H9 (cell line): ENCODE measurements at regions not wholly inside any gene's neighbourhood (a gene's known extent, or its start where the extent isn't known, plus 50 kb on each side); places are given as distances from the start of the nearest gene placed in this dataset.

ENCODE experiments used
- DNase-seq: peaks from one replicate; pipeline ENCODE4 v3.0.0-alpha.2; 2017
- H2AFZ ChIP-seq: one replicate; pipeline ENCODE4 v1.6.1; 2013; ENCODE audit warnings: mild to moderate bottlenecking, low read length, control low read depth, moderate library complexity
- H2AK5ac ChIP-seq: 2 replicates; pipeline ENCODE4 v1.6.1; 2013; ENCODE audit warnings: low read length, control low read depth, mixed read lengths; ENCODE audit not compliant: insufficient read length
- H2BK120ac ChIP-seq: one replicate; pipeline ENCODE4 v1.6.1; 2013; ENCODE audit warnings: low read depth, mild to moderate bottlenecking, low read length, control low read depth, inconsistent platforms; ENCODE audit not compliant: poor library complexity, severe bottlenecking
- H2BK12ac ChIP-seq: 2 replicates; pipeline ENCODE4 v1.6.1; 2013; ENCODE audit warnings: low read length, control low read depth, mixed read lengths, low read depth; ENCODE audit not compliant: insufficient read length
- H2BK15ac ChIP-seq: 2 replicates; pipeline ENCODE4 v1.6.1; 2013; ENCODE audit warnings: low read depth, low read length, control low read depth
- H2BK20ac ChIP-seq: one replicate; pipeline ENCODE4 v1.6.1; 2013; ENCODE audit warnings: low read depth, mild to moderate bottlenecking, low read length, control low read depth, inconsistent platforms; ENCODE audit not compliant: poor library complexity, severe bottlenecking
- H2BK5ac ChIP-seq: 2 replicates; pipeline ENCODE4 v1.6.1; 2013; ENCODE audit warnings: low read length, control low read depth, mixed read lengths; ENCODE audit not compliant: insufficient read length
- H3K14ac ChIP-seq: 2 replicates; pipeline ENCODE4 v1.6.1; 2013; ENCODE audit warnings: low read length, control low read depth; ENCODE audit not compliant: insufficient read depth
- H3K18ac ChIP-seq: 2 replicates; pipeline ENCODE4 v1.6.1; 2013; ENCODE audit warnings: low read depth, mild to moderate bottlenecking, mixed read lengths, low read length, control low read depth; ENCODE audit not compliant: insufficient read length
- H3K23ac ChIP-seq: 2 replicates; pipeline ENCODE4 v1.6.1; 2013; ENCODE audit warnings: low read length, control low read depth, mixed read lengths, low read depth; ENCODE audit not compliant: insufficient read length
- H3K23me2 ChIP-seq: 2 replicates; pipeline ENCODE4 v1.6.1; 2013; ENCODE audit warnings: low read depth, mild to moderate bottlenecking, mixed read lengths, low read length, control low read depth; ENCODE audit not compliant: insufficient read length, poor library complexity, severe bottlenecking
- H3K27ac ChIP-seq: 2 replicates; pipeline ENCODE4 v1.5.1; 2013; ENCODE audit warnings: low read length, control low read depth, mixed read lengths, low read depth; ENCODE audit not compliant: insufficient read length
- H3K27me3 ChIP-seq: 2 replicates; pipeline ENCODE4 v1.6.1; 2013; ENCODE audit warnings: low read length, control low read depth, inconsistent platforms; ENCODE audit not compliant: insufficient read depth
- H3K4ac ChIP-seq: 2 replicates; pipeline ENCODE4 v1.6.1; 2013; ENCODE audit warnings: low read depth, mild to moderate bottlenecking, control low read depth, inconsistent platforms, low read length, moderate library complexity
- H3K4me1 ChIP-seq: 2 replicates; pipeline ENCODE4 v1.6.1; 2013; ENCODE audit warnings: low read length, control low read depth, inconsistent platforms; ENCODE audit not compliant: insufficient read depth
- H3K4me2 ChIP-seq: 2 replicates; pipeline ENCODE4 v1.6.1; 2013; ENCODE audit warnings: low read length, control low read depth, mixed read lengths; ENCODE audit not compliant: insufficient read length, insufficient read depth
- H3K56ac ChIP-seq: 2 replicates; pipeline ENCODE4 v1.6.1; 2013; ENCODE audit warnings: low read depth, mild to moderate bottlenecking, mixed read lengths, low read length, control low read depth; ENCODE audit not compliant: insufficient read length
- H3K79me1 ChIP-seq: 2 replicates; pipeline ENCODE4 v1.6.1; 2013; ENCODE audit warnings: low read depth, mild to moderate bottlenecking, moderate library complexity, low read length, control low read depth, inconsistent platforms; ENCODE audit not compliant: insufficient read depth, poor library complexity, severe bottlenecking
- H3K79me2 ChIP-seq: 2 replicates; pipeline ENCODE4 v1.6.1; 2013; ENCODE audit warnings: low read length, control low read depth, inconsistent platforms; ENCODE audit not compliant: insufficient read depth
- H3K9ac ChIP-seq: 2 replicates; pipeline ENCODE4 v1.6.1; 2013; ENCODE audit warnings: low read length, control low read depth, mixed read lengths; ENCODE audit not compliant: insufficient read length; ENCODE audit errors: extremely low read depth
- H3K9me3 ChIP-seq: one replicate; pipeline ENCODE4 v1.6.1; 2013; ENCODE audit warnings: low read depth, low read length, inconsistent platforms; ENCODE audit not compliant: control insufficient read depth
- H3T11ph ChIP-seq: one replicate; pipeline ENCODE4 v1.6.1; 2013; ENCODE audit warnings: mild to moderate bottlenecking, low read length, control low read depth, inconsistent platforms
- H4K20me1 ChIP-seq: one replicate; pipeline ENCODE4 v1.6.1; 2013; ENCODE audit not compliant: control insufficient read depth, insufficient read length, insufficient read depth
- H4K5ac ChIP-seq: 2 replicates; pipeline ENCODE4 v1.6.1; 2013; ENCODE audit warnings: low read depth, mild to moderate bottlenecking, mixed read lengths, low read length, control low read depth; ENCODE audit not compliant: insufficient read length
- H4K8ac ChIP-seq: replicated peaks from 2 replicates; pipeline ENCODE4 v1.6.1; 2013; ENCODE audit warnings: low read length, control low read depth, mixed read lengths, low read depth; ENCODE audit not compliant: insufficient read length
- H4K91ac ChIP-seq: 2 replicates; pipeline ENCODE4 v1.6.1; 2013; ENCODE audit warnings: low read depth, mild to moderate bottlenecking, moderate library complexity, mixed read lengths, low read length, control low read depth; ENCODE audit not compliant: insufficient read length
- H3K27ac Mint-ChIP-seq, 3 experiments: 2 replicates in 2 of 3; 3 replicates in 1 of 3; pipeline ENCODE4 v1.8.0; 2020 to 2021; ENCODE audit warnings: mixed read lengths in 3 of 3, mild to moderate bottlenecking in 1 of 3, moderate library complexity in 1 of 3
- H3K27me3 Mint-ChIP-seq: 2 replicates; pipeline ENCODE4 v1.8.0; 2021; ENCODE audit warnings: low read depth, mild to moderate bottlenecking, moderate library complexity, mixed read lengths
- H3K36me3 Mint-ChIP-seq, 3 experiments: 2 replicates in 2 of 3; 3 replicates in 1 of 3; pipeline ENCODE4 v1.8.0; 2020 to 2021; ENCODE audit warnings: low read depth in 3 of 3, mixed read lengths in 3 of 3; ENCODE audit not compliant: insufficient read depth in 1 of 3
- H3K4me1 Mint-ChIP-seq, 2 experiments: 2 replicates each; pipeline ENCODE4 v1.8.0; 2020; ENCODE audit warnings: mixed read lengths in 2 of 2
- H3K4me3 Mint-ChIP-seq, 2 experiments: 2 replicates in 1 of 2; 3 replicates in 1 of 2; pipeline ENCODE4 v1.8.0; 2020 to 2021; ENCODE audit warnings: mild to moderate bottlenecking in 2 of 2, mixed read lengths in 2 of 2, moderate library complexity in 1 of 2
- H3K9me3 Mint-ChIP-seq, 2 experiments: 2 replicates in 1 of 2; 3 replicates in 1 of 2; pipeline ENCODE4 v1.8.0; 2020; ENCODE audit warnings: mild to moderate bottlenecking in 2 of 2, mixed read lengths in 2 of 2, moderate library complexity in 1 of 2
- CTCF ChIP-seq: fragments of 200-600 bp; sonication (generic); conservative IDR thresholded peaks from 3 replicates; pipeline ENCODE4 v1.8.0; 2021; ENCODE audit warnings: antibody characterized with exemption, mild to moderate bottlenecking
- WGBS: extraction: QIAGEN DNeasy Blood & Tissue Kit; methylation state at CpG from one replicate; pipeline ENCODE4 v1.1.7; 2013; ENCODE audit warnings: missing lambda C conversion rate, low lambda C conversion rate, mixed read lengths; ENCODE audit not compliant: insufficient read length; ENCODE audit errors: extremely low coverage; 5-methylcytosine and 5-hydroxymethylcytosine counted together

- H3K4me3 Mint-ChIP-seq: no peak overlapping the region
- no CpG with 5 or more reads among the region's 3 CpGs for WGBS
- Histone ChIP-seq H2BK120ac (no peak overlapping the region), H3K4me2 (no peak overlapping the region), H3K4ac (no peak overlapping the region), H4K5ac (no peak overlapping the region), H2BK12ac (no peak overlapping the region), H3K79me2 (no peaks in the 10 kb centered on the region), H2BK20ac (no peak overlapping the region), H3K23ac (no peak overlapping the region), H4K8ac (no peak overlapping the region), H3K27me3 (no peaks in the 10 kb centered on the region), H3K79me1 (no peaks in the 10 kb centered on the region), H3K14ac (no peak overlapping the region), H3K18ac (no peak overlapping the region), H3K9me3 (no peaks in the 10 kb centered on the region), H3K4me1 (no peaks in the 10 kb centered on the region), H2AK5ac (no peak overlapping the region), H2BK15ac (no peak overlapping the region), H3K56ac (no peak overlapping the region), H2BK5ac (no peak overlapping the region), H2AFZ (no peak overlapping the region), H3T11ph (no peak overlapping the region), H4K91ac (no peak overlapping the region), H3K9ac (no peak overlapping the region), H4K20me1 (no peaks in the 10 kb centered on the region), H3K27ac (no peak overlapping the region), H3K23me2 (no peaks in the 10 kb centered on the region)
- no peak overlapping the region for H3K27ac Mint-ChIP-seq
- H3K36me3 Mint-ChIP-seq: no peaks in the 10 kb centered on the region
- TF ChIP-seq CTCF: no peak
- DNase-seq: no peak
- H3K4me1 Mint-ChIP-seq: peaks cover 0 to 7% of the 10 kb centered on the region in 2 experiments; a peak in 1 of 4 replicates
- no peaks in the 10 kb centered on the region; a peak in 1 of 5 replicates for H3K9me3 Mint-ChIP-seq
- no peaks in the 10 kb centered on the region for H3K27me3 Mint-ChIP-seq
These were observed 132.4 kb upstream of the TRIB2 start for GRCh38 chr2:12584338-12584737.
